SK-N-DZ (cell line): ENCODE measurements at regions not wholly inside any gene's neighbourhood (a gene's known extent, or its start where the extent isn't known, plus 50 kb on each side); places are given as distances from the start of the nearest gene placed in this dataset.
A peak's percentile ranks its signal among the peaks of the same experiment; 100 is the strongest.
"Not testable (repeated sequence)": the region's sequence is repeated elsewhere in the genome, so short reads cannot be mapped to it uniquely, and the experiment has no call there.

Experiments used
- DNase-seq: peaks from one replicate; pipeline ENCODE4 v3.0.0-alpha.2; 2015; ENCODE audit warnings: low spot score

- no peak for DNase-seq
Measured at GRCh38 chr2:103367877-103368276, 606.0 kb downstream of the TMEM182 start.

GRCh38 chr2:103383541-103383940 is 621.7 kb downstream of the TMEM182 start:
- DNase-seq = no peak

GRCh38 chr2:103386872-103387271 is 625.0 kb downstream of the TMEM182 start:
- no peak for DNase-seq

GRCh38 chr2:103387888-103388287 is 626.1 kb downstream of the TMEM182 start:
- no peak for DNase-seq

- DNase-seq = no peak
Measured at GRCh38 chr2:103396152-103396551, 634.3 kb downstream of the TMEM182 start.

GRCh38 chr2:103401621-103402020 is 639.8 kb downstream of the TMEM182 start:
- DNase-seq = peak; percentile 20

- no peak for DNase-seq
Measured at GRCh38 chr2:103402336-103402735, 640.5 kb downstream of the TMEM182 start.

- DNase-seq = no peak
Measured at GRCh38 chr2:103402944-103403343, 641.1 kb downstream of the TMEM182 start.

GRCh38 chr2:103403388-103403787 is 641.6 kb downstream of the TMEM182 start:
- DNase-seq = not testable (repeated sequence)

GRCh38 chr2:103410221-103410620 is 648.4 kb downstream of the TMEM182 start:
- no peak for DNase-seq

- DNase-seq = no peak
Measured at GRCh38 chr2:103419506-103419905, 657.7 kb downstream of the TMEM182 start.

GRCh38 chr2:103423100-103423499 is 661.3 kb downstream of the TMEM182 start:
- DNase-seq = no peak

GRCh38 chr2:103427567-103427966 is 665.7 kb downstream of the TMEM182 start:
- no peak for DNase-seq

GRCh38 chr2:103430191-103430590 is 668.4 kb downstream of the TMEM182 start:
- DNase-seq = no peak

GRCh38 chr2:103435010-103435409 is 673.2 kb downstream of the TMEM182 start:
- DNase-seq = no peak

- DNase-seq = no peak
Measured at GRCh38 chr2:103437161-103437560, 675.3 kb downstream of the TMEM182 start.

GRCh38 chr2:103445347-103445746 is 683.5 kb downstream of the TMEM182 start:
- DNase-seq = no peak

- no peak for DNase-seq
Measured at GRCh38 chr2:103448495-103448894, 686.7 kb downstream of the TMEM182 start.

GRCh38 chr2:103451283-103451682 is 689.5 kb downstream of the TMEM182 start:
- DNase-seq = no peak

GRCh38 chr2:103459283-103459682 is 697.5 kb downstream of the TMEM182 start:
- DNase-seq = no peak

- no peak for DNase-seq
Measured at GRCh38 chr2:103462101-103462500, 700.3 kb downstream of the TMEM182 start.

GRCh38 chr2:103462712-103463111 is 700.9 kb downstream of the TMEM182 start:
- DNase-seq = no peak

GRCh38 chr2:103464831-103465230 is 703.0 kb downstream of the TMEM182 start:
- DNase-seq = no peak

- DNase-seq = no peak
Measured at GRCh38 chr2:103469800-103470199, 708.0 kb downstream of the TMEM182 start.

- no peak for DNase-seq
Measured at GRCh38 chr2:103484906-103485305, 723.1 kb downstream of the TMEM182 start.
